HG03196 (cell line): ENCODE measurements at regions not wholly inside any gene's neighbourhood (a gene's known extent, or its start where the extent isn't known, plus 50 kb on each side); places are given as distances from the start of the nearest gene placed in this dataset.

Experiments
- ATAC-seq: cut with Tn5 transposase; IDR thresholded peaks from one replicate; pipeline ENCODE4 v1.9.1; 2021; ENCODE audit not compliant: unreplicated experiment

GRCh38 chr2:226139759-226140158, 659.9 kb downstream of the IRS1 start:
- ATAC-seq, result no peak

- no peak for ATAC-seq
Observed at GRCh38 chr2:226137201-226137811, 662.3 kb downstream of the IRS1 start.

DNA sequence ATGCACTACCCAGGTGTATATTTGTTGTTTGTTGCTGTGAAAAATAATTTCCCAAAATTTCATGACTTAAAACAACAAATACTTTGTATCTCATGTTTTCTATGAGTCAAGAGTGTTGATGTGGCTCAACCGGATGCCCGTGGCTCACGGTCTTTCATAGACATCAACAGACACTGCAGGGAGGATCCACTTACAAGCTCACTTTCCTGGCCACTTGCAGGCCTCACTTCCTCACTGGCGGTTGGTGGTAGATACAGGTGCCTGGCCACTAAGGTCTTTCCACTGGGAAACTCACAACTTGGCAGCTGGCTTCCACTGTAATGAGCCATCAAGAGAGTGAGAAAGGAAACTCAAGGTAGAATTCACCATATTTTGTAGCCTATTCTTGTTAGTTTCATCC, 662.9 kb downstream of the IRS1 start:
- ATAC-seq, result no peak

GRCh38 chr2:226135861-226136548, 663.6 kb downstream of the IRS1 start:
- no peak for ATAC-seq

DNA sequence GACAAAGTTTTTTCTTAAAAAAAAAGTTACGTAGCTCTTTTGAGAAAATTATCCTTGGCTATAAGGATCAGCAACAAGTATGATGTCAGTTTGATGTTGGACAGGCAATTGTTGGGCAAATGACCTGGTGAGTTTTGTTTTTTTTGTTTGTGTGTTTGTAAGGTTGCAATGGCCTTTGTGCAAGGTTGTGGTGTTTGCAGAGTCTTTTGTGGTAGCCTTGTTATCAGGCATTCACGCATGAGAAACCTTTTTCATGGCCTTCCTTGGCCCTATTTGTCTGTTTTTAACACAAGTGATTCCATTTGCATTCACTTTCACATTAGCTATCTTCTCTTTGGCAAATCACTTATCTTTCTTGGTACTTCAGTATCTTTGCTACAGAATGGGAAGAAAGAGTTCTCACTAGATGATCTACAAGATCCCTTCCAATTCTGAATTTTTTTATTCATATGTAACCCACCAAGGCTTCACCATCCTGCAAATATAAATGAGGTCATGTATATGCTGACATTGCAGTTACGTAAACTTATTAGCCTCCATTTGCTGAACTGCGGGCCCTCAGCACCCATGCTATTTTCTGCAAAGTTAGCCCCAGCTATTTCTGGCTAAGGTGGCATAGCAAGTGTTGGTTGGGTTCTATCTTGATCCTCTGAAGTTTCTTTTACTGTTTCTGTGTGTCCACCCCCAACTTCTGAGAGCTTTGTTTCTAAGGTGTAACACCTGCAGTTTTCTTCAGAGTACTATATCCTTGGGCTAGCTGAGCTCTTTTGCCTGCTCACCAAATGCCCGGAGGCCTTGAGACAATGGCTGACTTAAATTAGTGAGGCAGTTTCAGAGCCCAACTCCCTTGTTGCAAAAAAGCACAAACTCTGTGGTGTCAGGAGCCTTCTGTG, 667.1 kb downstream of the IRS1 start:
- no peak for ATAC-seq

DNA sequence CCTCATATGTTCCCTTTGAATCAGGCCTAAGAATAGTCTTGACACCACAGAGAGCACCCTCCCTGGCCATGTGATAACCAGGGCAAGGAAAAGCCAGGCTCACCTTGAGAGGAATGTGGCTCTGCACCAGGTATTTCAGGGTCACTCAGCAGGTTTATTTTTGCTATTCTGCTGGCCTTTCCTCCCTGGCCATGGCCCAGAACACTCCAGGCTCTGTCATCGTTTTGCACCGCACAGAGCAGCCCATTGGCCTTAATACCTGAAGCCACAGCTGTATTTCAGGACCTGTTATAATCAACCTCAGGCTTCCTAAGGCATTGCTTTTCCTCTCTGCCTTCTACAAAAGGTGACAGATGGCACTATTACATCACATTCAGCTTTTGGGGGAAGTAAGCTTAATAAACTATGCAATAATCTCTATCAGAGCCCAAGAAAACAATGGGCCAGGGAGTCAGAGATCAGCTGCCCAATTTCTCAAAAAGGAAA, 668.3 kb downstream of the IRS1 start:
- ATAC-seq, result no peak

DNA sequence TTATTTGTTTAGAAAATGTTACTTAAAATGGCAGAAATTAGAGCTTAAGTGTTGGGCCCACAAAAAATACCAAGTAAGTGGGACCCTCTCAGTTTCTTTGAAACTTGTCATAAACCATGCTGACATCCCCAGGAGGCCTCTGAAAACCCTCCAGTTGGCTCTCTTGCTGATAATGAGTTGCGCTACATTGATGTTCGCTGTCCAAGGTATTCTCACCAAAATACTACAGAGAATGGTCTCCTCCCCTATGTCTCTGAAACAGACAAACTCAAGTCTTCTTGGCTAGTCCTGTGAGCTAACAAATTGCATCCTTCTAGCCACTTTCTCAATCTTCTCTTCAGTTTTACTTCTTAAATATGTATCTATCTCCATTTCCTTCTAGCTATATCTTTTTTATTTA, 669.4 kb downstream of the IRS1 start:
- ATAC-seq, result no peak

- ATAC-seq, result no peak
Observed at GRCh38 chr2:226127682-226128081, 671.9 kb downstream of the IRS1 start.

DNA sequence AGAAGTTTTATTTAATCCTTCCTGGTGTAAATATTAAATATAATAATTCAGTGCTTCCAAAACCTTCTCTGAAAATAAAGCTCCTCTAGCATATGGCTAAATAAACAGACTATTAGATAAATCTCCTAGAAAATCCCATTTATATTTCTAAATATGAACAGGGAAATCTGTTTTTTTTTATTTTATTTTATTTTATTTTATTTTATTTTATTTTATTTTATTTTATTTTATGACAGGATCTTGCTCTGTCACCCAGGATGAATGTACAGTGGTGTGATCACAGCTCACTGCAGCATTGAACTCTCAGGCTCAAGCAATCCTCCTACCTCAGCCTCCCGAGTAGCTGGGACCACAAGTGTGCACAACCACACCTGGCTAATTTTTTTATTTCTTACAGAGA, 673.5 kb downstream of the IRS1 start:
- no peak for ATAC-seq

DNA sequence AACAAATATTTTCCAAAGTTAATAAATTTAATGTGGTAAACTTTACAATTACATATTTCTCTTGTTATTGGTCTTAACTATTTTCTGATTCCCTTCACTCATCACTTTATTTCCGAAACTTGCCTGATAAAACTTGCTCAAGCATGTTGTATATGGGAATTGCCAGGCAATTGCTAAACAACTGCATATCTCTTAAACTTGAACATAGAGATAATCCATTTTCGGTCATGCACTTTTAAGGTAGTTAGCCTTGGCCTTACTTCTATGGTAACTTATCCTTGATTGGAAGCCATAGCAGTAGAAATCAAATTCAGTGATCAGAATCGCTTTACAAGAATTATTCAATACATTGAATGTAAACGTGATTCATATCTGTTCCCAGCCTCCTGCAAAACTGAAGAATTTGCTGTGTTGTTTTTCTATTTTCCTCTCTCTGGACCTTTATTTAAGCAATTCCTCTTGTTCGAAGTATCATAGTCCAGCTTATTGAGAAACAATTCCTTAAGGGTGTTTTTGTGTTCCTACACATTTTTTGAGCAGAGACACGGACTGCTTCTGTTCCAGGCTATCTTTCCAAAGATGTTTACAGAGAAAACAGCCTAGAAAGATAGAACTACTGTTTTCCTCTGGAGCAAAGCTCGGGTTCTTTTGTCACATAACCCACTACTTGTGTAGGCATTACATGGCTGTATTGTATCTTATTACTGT, 674.3 kb downstream of the IRS1 start:
- no peak for ATAC-seq

DNA sequence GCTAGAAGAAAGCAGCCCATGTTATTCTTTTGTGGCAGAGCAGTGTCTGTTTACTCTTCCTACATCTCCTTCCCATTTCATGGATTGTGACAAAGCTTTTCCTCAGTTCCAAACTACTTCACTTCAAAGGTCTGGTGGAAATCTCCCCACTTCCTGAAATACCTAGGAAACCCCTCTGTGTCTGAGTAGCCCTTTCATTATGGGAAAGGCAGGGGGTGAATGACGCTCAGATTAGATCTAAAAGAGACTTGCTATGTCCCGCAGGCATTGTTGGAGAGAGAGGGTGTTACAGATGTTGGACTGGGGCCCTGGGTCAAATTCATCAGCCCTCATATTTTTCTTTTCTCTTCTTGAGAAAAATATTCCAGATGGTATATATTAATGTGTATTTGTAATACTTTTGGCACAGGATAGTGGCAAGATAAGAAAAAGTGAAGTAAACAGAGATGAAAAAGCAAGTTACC, 675.0 kb downstream of the IRS1 start:
- no peak for ATAC-seq

DNA sequence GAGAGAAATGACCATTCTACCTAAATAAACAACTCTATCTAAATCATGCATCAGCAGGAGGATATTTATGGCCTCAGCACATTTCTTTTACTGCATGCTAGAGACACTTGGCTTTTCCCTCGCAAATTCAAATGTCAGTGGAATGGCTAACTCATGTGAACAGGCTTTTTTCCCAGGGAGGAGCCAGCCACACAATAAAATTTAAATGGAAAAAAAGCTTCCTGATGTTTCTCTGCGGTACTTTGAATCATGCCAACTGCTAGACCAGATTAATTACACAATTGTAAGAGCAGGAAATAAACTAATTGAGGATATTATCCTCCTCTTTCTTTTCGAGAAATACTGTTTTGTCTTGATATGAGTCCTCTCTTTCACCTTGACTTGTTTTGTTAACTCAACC, 676.3 kb downstream of the IRS1 start:
- ATAC-seq, result no peak

DNA sequence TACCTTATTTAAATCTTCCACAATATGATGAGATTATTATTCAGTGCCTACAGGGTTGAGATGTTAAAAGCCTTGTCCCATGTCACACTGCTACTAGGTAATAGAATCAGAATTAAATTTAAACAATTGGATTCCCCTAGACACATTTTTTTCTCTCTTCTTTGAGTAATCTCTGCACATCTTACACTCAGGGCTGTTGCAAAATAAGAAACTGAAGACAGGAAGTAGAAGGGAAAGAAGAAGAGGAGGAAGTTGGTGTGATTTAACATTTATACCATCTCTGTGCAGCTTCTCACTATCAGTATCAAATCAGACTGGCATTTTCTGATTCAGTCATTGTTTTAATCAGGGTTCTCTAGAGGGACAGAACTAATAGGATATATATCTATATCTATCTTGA, 677.6 kb downstream of the IRS1 start:
- ATAC-seq, result no peak

DNA sequence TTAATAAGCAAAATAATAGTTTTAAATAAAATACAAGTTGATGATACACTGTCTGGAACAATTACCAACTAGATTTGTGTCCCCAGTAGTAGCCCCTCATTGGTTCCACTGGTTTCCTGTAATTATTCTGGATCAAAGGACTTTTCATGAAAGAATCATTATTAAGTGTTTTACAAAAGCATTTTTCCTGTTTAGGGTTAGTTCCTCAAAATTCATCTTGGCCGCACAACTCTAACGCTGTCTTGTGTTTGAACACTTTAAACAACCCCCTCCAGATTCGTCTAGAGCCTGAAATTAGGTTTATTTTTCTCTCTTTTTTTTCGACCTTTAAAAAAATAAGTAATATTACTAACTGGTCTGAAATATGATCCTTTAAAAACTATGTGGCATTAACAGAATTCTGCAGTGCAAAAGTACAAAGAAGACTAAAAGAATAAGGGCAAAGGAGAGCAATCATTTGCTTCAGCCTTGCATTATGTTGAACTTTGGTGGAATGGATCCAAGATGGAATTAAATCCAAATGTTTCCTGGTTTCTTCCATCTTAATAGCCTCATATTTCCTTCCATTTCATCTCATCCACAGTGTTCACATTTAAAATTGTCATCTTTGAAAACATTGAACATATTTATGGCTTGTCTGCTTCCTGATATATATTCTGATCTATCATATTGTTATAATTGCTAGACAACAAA, 678.4 kb downstream of the IRS1 start:
- ATAC-seq, result no peak

DNA sequence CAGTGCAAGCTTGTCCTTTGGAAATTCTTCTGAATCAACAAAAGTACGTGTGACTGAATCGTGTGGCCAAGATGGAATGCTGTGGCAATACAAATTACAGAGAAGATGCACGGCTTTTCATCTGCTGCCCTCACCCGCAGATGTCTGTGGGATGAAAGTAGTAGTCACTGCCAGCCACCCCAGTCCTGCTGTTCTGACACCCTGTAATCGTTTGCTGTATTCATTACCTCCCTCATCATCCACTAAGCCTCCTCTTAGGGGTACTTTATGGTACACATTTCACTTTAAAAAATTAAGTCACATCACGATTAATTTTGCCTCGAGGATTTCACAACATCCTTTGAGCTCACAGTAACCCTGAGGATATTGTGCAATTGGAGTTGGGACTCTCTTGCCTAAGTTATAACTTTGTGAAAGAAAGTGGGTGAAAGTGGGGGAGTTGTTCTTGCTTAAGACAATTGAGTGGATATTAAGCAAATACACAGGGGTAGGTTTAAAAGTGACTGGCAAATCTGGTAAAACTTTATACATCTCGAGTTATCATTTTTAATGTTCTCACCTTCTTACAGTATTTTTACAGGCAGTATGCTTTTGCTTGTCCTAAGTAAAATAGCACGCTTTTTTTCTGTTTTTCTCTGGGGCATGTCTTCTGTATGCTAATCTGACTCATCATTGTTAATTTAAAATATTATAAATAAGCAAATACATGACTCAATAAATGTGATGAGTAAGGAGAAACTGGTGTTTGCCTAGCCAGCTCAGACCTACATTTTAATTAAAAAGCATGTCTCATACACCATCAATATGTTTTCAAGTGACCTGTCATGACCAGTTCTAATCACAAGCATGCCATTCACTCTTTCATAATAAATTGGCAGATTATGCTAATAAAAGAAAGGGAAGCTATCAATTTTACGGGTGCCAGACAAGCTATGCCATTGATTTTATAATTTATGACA, 680.9 kb downstream of the IRS1 start:
- no peak for ATAC-seq

DNA sequence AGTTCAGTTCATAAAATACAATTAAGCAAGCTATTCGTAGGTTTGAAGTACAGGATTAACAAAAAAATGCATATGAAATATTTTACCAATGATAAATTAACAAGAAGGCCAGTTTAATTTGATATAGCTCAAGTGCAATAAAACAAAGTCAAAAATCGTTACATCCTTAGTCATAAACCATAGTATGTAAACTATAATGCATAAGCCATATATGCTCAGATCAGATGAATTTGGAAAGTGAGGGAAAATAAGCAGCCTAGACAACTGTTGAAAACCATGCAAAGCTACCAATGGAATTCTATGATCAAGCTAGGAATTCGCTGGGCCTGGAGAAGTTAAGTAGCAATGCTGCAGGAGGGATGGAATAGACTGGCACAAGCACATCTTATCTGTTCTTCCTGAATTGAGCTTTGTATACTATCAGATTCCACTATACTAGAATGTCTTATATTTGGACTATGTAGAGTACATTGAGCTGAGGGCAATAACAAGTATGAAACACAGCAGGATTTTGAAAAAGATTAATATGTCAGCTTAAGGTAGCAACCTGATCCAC, 682.0 kb downstream of the IRS1 start:
- ATAC-seq, result no peak

DNA sequence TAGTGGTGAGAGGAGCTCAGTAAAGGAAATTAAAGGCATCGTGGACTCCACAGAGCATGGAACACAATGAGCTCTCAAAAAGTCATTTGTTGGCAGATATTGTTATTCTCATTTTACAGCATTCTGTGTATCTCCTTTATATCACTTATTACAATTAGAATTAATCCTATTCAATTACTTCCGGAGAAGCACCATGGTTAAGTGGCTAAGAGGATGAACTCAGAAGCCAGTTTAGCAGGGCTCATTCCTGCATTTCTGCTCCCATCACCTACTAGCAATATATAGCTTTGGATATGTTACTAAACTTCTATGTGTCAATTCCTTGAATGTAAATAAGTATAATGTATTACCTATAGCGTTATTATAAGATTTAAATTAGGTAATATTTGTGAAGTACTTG, 683.3 kb downstream of the IRS1 start:
- no peak for ATAC-seq

DNA sequence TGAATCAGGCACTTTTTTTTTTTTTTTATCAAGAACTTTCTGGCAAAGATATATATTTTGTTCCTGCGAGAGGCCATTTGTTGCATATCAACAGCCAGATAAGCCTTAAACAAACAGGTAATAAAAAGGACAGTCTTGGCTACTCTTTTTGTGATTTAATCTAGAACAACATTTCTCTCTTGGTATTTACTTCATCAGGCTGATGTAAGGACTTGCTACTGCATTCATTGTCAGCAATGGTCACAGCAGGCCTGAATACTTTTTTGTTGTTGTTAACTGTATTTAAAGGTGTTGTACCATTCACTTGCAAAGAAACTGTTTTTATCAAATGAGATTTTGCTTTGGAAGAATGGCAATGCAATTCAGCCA, 683.8 kb downstream of the IRS1 start:
- no peak for ATAC-seq
